SK-N-SH treated with all-trans-retinoic acid at 6 μM for 48 hours (cell line): ENCODE measurements at regions not wholly inside any gene's neighbourhood (a gene's known extent, or its start where the extent isn't known, plus 50 kb on each side); places are given as distances from the start of the nearest gene placed in this dataset.

Source experiments
- ATAC-seq: fragments of 200-7000 bp; cut with Tn5 transposase; 3 replicates; pipeline ENCODE4 v1.9.1; 2020; ENCODE audit warnings: mild to moderate bottlenecking, moderate library complexity
- ARNTL ChIP-seq: fragments of 450-650 bp; formaldehyde crosslinking; IDR thresholded peaks from 2 replicates; pipeline ENCODE4 v1.5.0; 2020; ENCODE audit warnings: low read depth, mild to moderate bottlenecking, moderate library complexity, borderline replicate concordance
- BACH2 ChIP-seq: fragments of 250-450 bp; sonication (Bioruptor Pico); IDR thresholded peaks from 2 replicates; pipeline ENCODE4 v1.9.0; 2021; ENCODE audit warnings: mild to moderate bottlenecking, borderline replicate concordance
- CSDC2 ChIP-seq: fragments of 250-450 bp; sonication (Bioruptor Pico); IDR thresholded peaks from 2 replicates; pipeline ENCODE4 v1.5.0; 2020; ENCODE audit warnings: mild to moderate bottlenecking, moderate library complexity
- ESRRG ChIP-seq: fragments of 250-450 bp; sonication (Bioruptor Pico); IDR thresholded peaks from 2 replicates; pipeline ENCODE4 v1.6.1; 2021; ENCODE audit warnings: mild to moderate bottlenecking
- GLIS3 ChIP-seq: fragments of 250-450 bp; sonication (Bioruptor Pico); IDR thresholded peaks from 2 replicates; pipeline ENCODE4 v1.5.0; 2020; ENCODE audit warnings: mild to moderate bottlenecking, moderate library complexity
- ISL1 ChIP-seq: fragments of 250-450 bp; sonication (Bioruptor Pico); IDR thresholded peaks from 2 replicates; pipeline ENCODE4 v2.1.2; 2022; ENCODE audit warnings: mild to moderate bottlenecking, moderate library complexity
- OSR1 ChIP-seq: fragments of 250-450 bp; sonication (Bioruptor Pico); IDR thresholded peaks from 2 replicates; pipeline ENCODE4 v1.8.0; 2022; ENCODE audit warnings: moderate library complexity, mild to moderate bottlenecking, inconsistent platforms
- PPARA ChIP-seq: fragments of 250-450 bp; sonication (Bioruptor Pico); IDR thresholded peaks from 2 replicates; pipeline ENCODE4 v1.5.0; 2020; ENCODE audit warnings: mild to moderate bottlenecking, borderline replicate concordance
- RARB ChIP-seq: fragments of 250-450 bp; sonication (Bioruptor Pico); IDR thresholded peaks from 2 replicates; pipeline ENCODE4 v1.8.0; 2021; ENCODE audit warnings: mild to moderate bottlenecking, moderate library complexity
- SNAI2 ChIP-seq: fragments of 250-450 bp; sonication (Bioruptor Pico); IDR thresholded peaks from 2 replicates; pipeline ENCODE4 v1.5.0; 2020; ENCODE audit warnings: mild to moderate bottlenecking, moderate library complexity
- TCF4 ChIP-seq: fragments of 250-450 bp; sonication (Bioruptor Pico); IDR thresholded peaks from 2 replicates; pipeline ENCODE4 v1.8.0; 2021; ENCODE audit warnings: mild to moderate bottlenecking, moderate library complexity, borderline replicate concordance
- TOX ChIP-seq: fragments of 250-450 bp; sonication (Bioruptor Pico); IDR thresholded peaks from 2 replicates; pipeline ENCODE4 v1.8.0; 2021; ENCODE audit warnings: mild to moderate bottlenecking, moderate library complexity, borderline replicate concordance
- ZC3H10 ChIP-seq: fragments of 250-450 bp; sonication (Bioruptor Pico); IDR thresholded peaks from 2 replicates; pipeline ENCODE4 v1.5.1; 2021; ENCODE audit warnings: mild to moderate bottlenecking, moderate library complexity
- ZFP3 ChIP-seq: fragments of 250-450 bp; sonication (Bioruptor Pico); IDR thresholded peaks from 2 replicates; pipeline ENCODE4 v1.5.0; 2020; ENCODE audit warnings: mild to moderate bottlenecking, moderate library complexity
- ZFP30 ChIP-seq: fragments of 450-650 bp; formaldehyde crosslinking; IDR thresholded peaks from 2 replicates; pipeline ENCODE4 v1.5.0; 2022; ENCODE audit warnings: mild to moderate bottlenecking, moderate library complexity
- ZNF70 ChIP-seq: fragments of 450-650 bp; formaldehyde crosslinking; IDR thresholded peaks from 2 replicates; pipeline ENCODE4 v1.5.0; 2020; ENCODE audit warnings: mild to moderate bottlenecking, moderate library complexity
- ZNF8 ChIP-seq: fragments of 450-650 bp; formaldehyde crosslinking; IDR thresholded peaks from 2 replicates; pipeline ENCODE4 v1.5.0; 2020; ENCODE audit warnings: mild to moderate bottlenecking, moderate library complexity
- TF ChIP-seq, protein P1 (sequence below): fragments of 250-450 bp; sonication (Bioruptor Pico); IDR thresholded peaks from 2 replicates; pipeline ENCODE4 v1.5.1; 2021; ENCODE audit warnings: mild to moderate bottlenecking, moderate library complexity
- TF ChIP-seq, protein P2 (sequence below): fragments of 250-450 bp; sonication (Bioruptor Pico); IDR thresholded peaks from 2 replicates; pipeline ENCODE4 v1.5.0; 2020; ENCODE audit warnings: mild to moderate bottlenecking, moderate library complexity
- TF ChIP-seq, protein P3 (sequence below): fragments of 250-450 bp; sonication (Bioruptor Pico); IDR thresholded peaks from 2 replicates; pipeline ENCODE4 v1.8.0; 2021; ENCODE audit warnings: low read depth, mild to moderate bottlenecking, moderate library complexity, borderline replicate concordance
- TF ChIP-seq, protein P4 (sequence below): fragments of 250-450 bp; sonication (Bioruptor Pico); IDR thresholded peaks from 2 replicates; pipeline ENCODE4 v1.5.1; 2020; ENCODE audit warnings: low read depth, mild to moderate bottlenecking, moderate library complexity

DNA sequence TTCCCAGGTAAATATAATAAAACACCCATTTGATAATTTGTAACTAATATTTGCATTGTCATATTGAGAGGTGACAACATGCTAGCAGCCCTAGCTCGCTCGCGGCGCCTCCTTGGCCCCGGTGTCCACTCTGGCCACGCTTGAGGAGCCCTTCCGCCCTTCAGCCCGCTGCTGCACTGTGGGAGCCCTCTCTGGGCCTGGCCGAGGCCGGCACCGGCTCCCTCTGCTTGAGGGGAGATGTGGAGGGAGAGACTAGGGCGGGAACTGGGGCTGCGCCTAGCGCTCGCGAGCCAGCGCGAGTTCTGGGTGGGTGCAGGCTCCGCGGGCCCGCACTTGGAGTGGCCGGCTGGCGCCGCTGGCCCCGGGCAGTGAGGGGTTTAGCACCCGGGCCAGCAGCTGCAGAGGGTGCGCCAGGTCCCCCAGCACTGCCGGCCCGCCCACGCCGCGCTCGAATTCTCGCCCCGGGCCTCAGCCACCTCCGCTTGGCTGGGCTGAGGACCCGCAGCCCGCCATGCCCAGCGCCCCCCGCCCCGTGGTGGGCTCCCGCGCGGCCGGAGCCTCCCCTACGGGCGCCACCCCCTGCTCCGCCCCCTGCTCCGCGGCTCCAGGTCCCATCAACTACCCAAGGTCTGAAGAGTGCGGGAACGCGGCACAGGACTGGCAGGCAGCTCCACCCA, 594.4 kb downstream of the SLITRK6 start:
- no peak for ATAC-seq
- no peak for TF ChIP-seq CSDC2 (CRISPR knock-in tag)
- no peak for TF ChIP-seq ZFP3
- TF ChIP-seq ISL1 = no peak
- no peak for TF ChIP-seq ZFP30 (CRISPR knock-in tag)
- TF ChIP-seq RARB (CRISPR knock-in tag) = no peak
- TF ChIP-seq OSR1 (CRISPR knock-in tag) = no peak
- no peak for TF ChIP-seq ZNF8 (CRISPR knock-in tag)
- TF ChIP-seq SNAI2 (CRISPR knock-in tag) = no peak
- no peak for TF ChIP-seq ESRRG

DNA sequence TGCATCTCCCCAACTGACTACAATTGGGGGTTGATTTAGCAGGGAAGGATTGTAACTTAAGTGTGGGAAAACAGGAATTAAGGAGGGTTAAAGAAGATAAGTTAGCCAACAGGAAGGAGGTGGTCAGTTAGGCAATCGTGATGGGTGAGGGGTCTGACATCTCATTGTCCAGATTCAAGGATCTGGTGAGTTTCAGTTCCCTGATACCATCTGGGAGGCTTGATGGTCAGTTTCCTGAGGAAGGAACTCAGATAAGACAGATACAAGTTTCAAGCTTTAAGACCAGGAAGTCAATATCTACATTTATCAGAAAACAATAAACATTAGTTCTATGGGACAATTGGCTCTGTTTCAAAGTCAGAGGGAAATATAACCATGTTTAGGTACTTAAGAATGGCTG, 601.8 kb downstream of the SLITRK6 start:
- TF ChIP-seq PPARA (no peak), RARB (CRISPR knock-in tag) (no peak), ARNTL (CRISPR knock-in tag) (no peak), OSR1 (CRISPR knock-in tag) (no peak), ZNF8 (CRISPR knock-in tag) (no peak), GLIS3 (CRISPR knock-in tag) (no peak)
- TF ChIP-seq, protein P1, sequence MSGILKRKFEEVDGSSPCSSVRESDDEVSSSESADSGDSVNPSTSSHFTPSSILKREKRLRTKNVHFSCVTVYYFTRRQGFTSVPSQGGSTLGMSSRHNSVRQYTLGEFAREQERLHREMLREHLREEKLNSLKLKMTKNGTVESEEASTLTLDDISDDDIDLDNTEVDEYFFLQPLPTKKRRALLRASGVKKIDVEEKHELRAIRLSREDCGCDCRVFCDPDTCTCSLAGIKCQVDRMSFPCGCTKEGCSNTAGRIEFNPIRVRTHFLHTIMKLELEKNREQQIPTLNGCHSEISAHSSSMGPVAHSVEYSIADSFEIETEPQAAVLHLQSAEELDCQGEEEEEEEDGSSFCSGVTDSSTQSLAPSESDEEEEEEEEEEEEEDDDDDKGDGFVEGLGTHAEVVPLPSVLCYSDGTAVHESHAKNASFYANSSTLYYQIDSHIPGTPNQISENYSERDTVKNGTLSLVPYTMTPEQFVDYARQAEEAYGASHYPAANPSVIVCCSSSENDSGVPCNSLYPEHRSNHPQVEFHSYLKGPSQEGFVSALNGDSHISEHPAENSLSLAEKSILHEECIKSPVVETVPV = no peak
- TF ChIP-seq, all 23 proteins: peak for 0
- no peak for ATAC-seq

DNA sequence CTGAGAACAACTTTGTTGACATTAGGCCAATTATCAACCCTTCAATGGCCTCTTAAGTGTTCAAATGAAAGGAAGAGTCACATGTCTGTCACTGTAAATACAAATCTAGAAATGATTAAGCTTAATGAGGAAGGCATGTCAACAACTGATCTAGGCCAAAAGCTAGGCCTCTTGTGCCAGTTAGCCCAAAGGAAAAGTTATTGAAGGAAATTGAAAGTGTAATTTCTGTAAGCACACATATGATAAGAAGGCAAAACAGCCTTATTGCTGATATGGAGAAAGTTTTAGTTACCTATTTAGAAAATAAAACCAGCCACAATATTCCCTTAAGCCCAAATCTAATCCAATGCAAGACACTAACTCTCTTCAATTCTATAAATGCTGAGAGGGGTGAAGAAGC, 604.7 kb downstream of the SLITRK6 start:
- TF ChIP-seq ISL1 (no peak), TCF4 (no peak), SNAI2 (CRISPR knock-in tag) (no peak), RARB (CRISPR knock-in tag) (no peak), PPARA (no peak), TOX (CRISPR knock-in tag) (no peak), ESRRG (no peak)
- TF ChIP-seq, protein P2, sequence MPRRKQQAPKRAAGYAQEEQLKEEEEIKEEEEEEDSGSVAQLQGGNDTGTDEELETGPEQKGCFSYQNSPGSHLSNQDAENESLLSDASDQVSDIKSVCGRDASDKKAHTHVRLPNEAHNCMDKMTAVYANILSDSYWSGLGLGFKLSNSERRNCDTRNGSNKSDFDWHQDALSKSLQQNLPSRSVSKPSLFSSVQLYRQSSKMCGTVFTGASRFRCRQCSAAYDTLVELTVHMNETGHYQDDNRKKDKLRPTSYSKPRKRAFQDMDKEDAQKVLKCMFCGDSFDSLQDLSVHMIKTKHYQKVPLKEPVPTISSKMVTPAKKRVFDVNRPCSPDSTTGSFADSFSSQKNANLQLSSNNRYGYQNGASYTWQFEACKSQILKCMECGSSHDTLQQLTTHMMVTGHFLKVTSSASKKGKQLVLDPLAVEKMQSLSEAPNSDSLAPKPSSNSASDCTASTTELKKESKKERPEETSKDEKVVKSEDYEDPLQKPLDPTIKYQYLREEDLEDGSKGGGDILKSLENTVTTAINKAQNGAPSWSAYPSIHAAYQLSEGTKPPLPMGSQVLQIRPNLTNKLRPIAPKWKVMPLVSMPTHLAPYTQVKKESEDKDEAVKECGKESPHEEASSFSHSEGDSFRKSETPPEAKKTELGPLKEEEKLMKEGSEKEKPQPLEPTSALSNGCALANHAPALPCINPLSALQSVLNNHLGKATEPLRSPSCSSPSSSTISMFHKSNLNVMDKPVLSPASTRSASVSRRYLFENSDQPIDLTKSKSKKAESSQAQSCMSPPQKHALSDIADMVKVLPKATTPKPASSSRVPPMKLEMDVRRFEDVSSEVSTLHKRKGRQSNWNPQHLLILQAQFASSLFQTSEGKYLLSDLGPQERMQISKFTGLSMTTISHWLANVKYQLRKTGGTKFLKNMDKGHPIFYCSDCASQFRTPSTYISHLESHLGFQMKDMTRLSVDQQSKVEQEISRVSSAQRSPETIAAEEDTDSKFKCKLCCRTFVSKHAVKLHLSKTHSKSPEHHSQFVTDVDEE = no peak
- no peak for ATAC-seq

DNA sequence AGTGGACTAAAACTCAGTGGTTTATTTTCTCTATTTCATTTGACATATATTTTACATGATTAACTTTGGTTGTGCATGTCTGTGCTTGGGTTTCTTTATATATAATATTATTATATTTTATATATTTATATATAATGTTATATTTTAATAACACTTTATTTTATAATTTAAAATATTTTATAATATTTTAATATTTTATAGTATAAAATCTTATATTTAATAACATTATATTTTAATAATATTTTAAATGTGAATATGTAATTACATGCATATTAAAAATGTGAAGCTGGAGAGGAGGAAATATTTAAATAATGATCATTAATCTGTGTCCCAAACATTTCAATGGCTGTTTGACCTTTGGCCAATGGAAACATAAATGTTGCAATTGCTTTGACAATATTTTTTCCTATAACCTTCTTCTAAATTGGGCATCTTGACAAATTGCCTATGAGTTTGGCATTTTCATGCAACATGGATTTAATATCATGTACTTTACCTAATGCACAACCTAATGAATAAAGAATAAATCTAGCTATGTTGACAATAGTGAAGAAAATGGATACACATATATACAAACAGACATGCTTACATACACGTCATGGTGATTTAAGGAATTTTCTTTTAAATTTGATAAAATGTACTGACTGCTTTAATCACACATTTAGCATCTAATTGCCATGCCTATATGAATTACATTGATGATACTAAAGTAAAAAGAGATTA, 607.1 kb downstream of the SLITRK6 start:
- TF ChIP-seq ZFP30 (CRISPR knock-in tag) (no peak), CSDC2 (CRISPR knock-in tag) (no peak), TOX (CRISPR knock-in tag) (no peak), PPARA (no peak), ESRRG (no peak), ZNF70 (CRISPR knock-in tag) (no peak), RARB (CRISPR knock-in tag) (no peak), BACH2 (CRISPR knock-in tag) (no peak)
- TF ChIP-seq, protein P1 = no peak
- no peak for ATAC-seq

DNA sequence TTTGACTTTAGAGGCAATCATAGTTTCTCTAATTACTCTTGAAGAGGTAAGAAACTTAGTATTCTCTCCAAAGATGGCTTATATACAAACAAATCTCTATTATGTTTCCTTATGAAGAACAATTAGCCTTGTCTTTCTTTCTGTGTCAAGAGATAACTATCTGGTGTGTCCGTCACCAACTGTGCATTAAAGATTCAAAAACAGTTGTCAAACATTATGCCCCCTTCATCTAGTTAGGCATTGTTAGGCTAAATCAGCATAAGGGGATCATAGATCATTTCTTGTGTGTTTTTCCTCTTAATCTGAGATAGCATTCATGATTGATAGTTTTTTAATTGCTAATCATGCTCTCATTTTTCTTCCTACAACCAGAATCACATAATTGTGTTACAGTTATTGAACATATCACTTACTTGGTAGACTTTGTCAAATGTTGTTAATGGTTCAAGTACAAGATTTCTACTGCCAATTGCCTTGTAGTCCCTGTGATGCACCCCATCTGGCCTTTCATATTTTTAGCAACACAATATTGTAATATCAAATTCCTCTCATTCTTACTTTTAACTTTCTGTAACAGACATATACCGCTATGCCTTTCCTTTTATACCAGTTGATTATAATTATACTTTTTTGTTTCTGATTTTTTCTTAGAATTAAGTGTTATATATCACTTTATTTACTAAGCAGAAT, 612.7 kb downstream of the SLITRK6 start:
- ATAC-seq = no peak
- TF ChIP-seq OSR1 (CRISPR knock-in tag) (no peak), ISL1 (no peak), RARB (CRISPR knock-in tag) (no peak), ZC3H10 (CRISPR knock-in tag) (no peak), ZFP3 (no peak), CSDC2 (CRISPR knock-in tag) (no peak), TOX (CRISPR knock-in tag) (no peak), BACH2 (CRISPR knock-in tag) (no peak), GLIS3 (CRISPR knock-in tag) (no peak), ARNTL (CRISPR knock-in tag) (no peak), TCF4 (no peak), ZNF8 (CRISPR knock-in tag) (no peak)
- TF ChIP-seq, protein P3, sequence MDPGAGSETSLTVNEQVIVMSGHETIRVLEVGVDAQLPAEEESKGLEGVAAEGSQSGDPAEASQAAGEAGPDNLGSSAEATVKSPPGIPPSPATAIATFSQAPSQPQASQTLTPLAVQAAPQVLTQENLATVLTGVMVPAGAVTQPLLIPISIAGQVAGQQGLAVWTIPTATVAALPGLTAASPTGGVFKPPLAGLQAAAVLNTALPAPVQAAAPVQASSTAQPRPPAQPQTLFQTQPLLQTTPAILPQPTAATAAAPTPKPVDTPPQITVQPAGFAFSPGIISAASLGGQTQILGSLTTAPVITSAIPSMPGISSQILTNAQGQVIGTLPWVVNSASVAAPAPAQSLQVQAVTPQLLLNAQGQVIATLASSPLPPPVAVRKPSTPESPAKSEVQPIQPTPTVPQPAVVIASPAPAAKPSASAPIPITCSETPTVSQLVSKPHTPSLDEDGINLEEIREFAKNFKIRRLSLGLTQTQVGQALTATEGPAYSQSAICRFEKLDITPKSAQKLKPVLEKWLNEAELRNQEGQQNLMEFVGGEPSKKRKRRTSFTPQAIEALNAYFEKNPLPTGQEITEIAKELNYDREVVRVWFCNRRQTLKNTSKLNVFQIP (CRISPR knock-in tag) = no peak
- TF ChIP-seq, protein P4, sequence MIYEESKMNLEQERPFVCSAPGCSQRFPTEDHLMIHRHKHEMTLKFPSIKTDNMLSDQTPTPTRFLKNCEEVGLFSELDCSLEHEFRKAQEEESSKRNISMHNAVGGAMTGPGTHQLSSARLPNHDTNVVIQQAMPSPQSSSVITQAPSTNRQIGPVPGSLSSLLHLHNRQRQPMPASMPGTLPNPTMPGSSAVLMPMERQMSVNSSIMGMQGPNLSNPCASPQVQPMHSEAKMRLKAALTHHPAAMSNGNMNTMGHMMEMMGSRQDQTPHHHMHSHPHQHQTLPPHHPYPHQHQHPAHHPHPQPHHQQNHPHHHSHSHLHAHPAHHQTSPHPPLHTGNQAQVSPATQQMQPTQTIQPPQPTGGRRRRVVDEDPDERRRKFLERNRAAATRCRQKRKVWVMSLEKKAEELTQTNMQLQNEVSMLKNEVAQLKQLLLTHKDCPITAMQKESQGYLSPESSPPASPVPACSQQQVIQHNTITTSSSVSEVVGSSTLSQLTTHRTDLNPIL = no peak
